RPMI8226 (cell line): ENCODE measurements at regions not wholly inside any gene's neighbourhood (a gene's known extent, or its start where the extent isn't known, plus 50 kb on each side); places are given as distances from the start of the nearest gene placed in this dataset.
"Not testable (repeated sequence)": the region's sequence is repeated elsewhere in the genome, so short reads cannot be mapped to it uniquely, and the experiment has no call there.

Experiments used
- DNase-seq: peaks from one replicate; pipeline ENCODE4 v3.0.0-alpha.2; 2015

GRCh38 chr21:14321042-14321441 is 61.9 kb downstream of the HSPA13 start:
- DNase-seq: no peak

GRCh38 chr21:14319805-14320204 is 63.1 kb downstream of the HSPA13 start:
- no peak for DNase-seq

GRCh38 chr21:14318578-14318977 is 64.4 kb downstream of the HSPA13 start:
- DNase-seq: no peak

GRCh38 chr21:14317507-14317906 is 65.4 kb downstream of the HSPA13 start:
- no peak for DNase-seq

GRCh38 chr21:14313300-14313699 is 69.6 kb downstream of the HSPA13 start:
- no peak for DNase-seq

- DNase-seq: no peak
These were observed 70.1 kb downstream of the HSPA13 start for GRCh38 chr21:14312871-14313270.

- peak; percentile 48 for DNase-seq
These were observed 74.7 kb downstream of the HSPA13 start for GRCh38 chr21:14308234-14308633.

GRCh38 chr21:14306126-14306907 is 76.6 kb downstream of the HSPA13 start:
- DNase-seq: no peak

- no peak for DNase-seq
These were observed 79.0 kb downstream of the HSPA13 start for GRCh38 chr21:14303731-14304488.

- DNase-seq: no peak
These were observed 82.9 kb downstream of the HSPA13 start for GRCh38 chr21:14300074-14300473.

GRCh38 chr21:14290576-14290975 is 74.6 kb downstream of the RBM11 start:
- DNase-seq: no peak

GRCh38 chr21:14288922-14289321 is 73.0 kb downstream of the RBM11 start:
- no peak for DNase-seq

- DNase-seq: peak; percentile 85
These were observed 69.3 kb downstream of the RBM11 start for GRCh38 chr21:14285147-14285761.

- peak; percentile 17 for DNase-seq
These were observed 68.5 kb downstream of the RBM11 start for GRCh38 chr21:14284481-14284880.

- not testable (repeated sequence) for DNase-seq
These were observed 65.4 kb downstream of the RBM11 start for GRCh38 chr21:14281188-14281900.
